ENCODE measurements at regions not wholly inside any gene's neighbourhood (a gene's known extent, or its start where the extent isn't known, plus 50 kb on each side); places are given as distances from the start of the nearest gene placed in this dataset.

DNA sequence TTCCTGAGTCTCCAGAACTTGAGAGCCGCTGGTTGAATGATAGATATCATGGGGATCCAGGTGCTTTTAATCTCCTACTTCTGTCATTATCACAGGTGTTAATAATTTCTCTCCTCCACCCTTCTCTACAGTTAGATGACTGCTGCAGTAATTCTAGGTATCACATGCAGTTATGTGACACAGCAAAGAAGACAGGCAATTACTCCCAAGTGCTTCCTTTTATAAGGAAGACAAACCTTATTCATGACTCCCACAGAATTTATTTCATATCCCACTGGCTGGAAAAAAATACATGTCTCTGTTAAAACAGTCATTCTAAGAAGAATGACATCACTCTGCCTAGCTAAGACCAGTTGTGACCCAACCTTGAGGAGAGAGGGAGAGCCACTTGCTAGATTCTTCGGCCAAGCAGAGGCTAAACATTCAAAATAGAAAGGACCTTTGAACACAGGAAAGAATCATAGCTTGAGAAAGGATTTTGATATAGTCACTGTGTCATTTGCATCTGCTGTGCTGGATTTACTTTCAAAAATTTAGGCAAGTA, 500.6 kb downstream of the SI start:
- TF ChIP-seq, protein P1, sequence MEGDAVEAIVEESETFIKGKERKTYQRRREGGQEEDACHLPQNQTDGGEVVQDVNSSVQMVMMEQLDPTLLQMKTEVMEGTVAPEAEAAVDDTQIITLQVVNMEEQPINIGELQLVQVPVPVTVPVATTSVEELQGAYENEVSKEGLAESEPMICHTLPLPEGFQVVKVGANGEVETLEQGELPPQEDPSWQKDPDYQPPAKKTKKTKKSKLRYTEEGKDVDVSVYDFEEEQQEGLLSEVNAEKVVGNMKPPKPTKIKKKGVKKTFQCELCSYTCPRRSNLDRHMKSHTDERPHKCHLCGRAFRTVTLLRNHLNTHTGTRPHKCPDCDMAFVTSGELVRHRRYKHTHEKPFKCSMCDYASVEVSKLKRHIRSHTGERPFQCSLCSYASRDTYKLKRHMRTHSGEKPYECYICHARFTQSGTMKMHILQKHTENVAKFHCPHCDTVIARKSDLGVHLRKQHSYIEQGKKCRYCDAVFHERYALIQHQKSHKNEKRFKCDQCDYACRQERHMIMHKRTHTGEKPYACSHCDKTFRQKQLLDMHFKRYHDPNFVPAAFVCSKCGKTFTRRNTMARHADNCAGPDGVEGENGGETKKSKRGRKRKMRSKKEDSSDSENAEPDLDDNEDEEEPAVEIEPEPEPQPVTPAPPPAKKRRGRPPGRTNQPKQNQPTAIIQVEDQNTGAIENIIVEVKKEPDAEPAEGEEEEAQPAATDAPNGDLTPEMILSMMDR (IDR thresholded peaks at IDR 0.05 in 4 of 5, conservative IDR thresholded peaks at IDR 0.05 in 1 of 5), result no peak
- TF ChIP-seq POLR2A (IDR thresholded peaks at IDR 0.05), result no peak

All from gastrocnemius medialis (tissue), 4 donors.